Cardiac muscle cell (in vitro differentiated cells and primary cell): ENCODE measurements at regions not wholly inside any gene's neighbourhood (a gene's known extent, or its start where the extent isn't known, plus 50 kb on each side); places are given as distances from the start of the nearest gene placed in this dataset.

Experiments
- DNase-seq, 2 donors: peaks; one replicate each; pipeline versions ENCODE4 v3.0.0 to v3.0.0-alpha.2; 2010 to 2017; ENCODE audit warnings: low read depth in 1 of 2, low spot score in 1 of 2
- H3K27ac ChIP-seq: fragments of 200-600 bp; sonication (generic); 2 replicates; pipeline ENCODE4 v1.5.1; 2016
- H3K27me3 ChIP-seq: fragments of 200-600 bp; sonication (generic); 2 replicates; pipeline ENCODE4 v1.6.0; 2016; ENCODE audit warnings: control low read depth
- H3K36me3 ChIP-seq: fragments of 200-600 bp; sonication (generic); 2 replicates; pipeline ENCODE4 v1.5.1; 2016; ENCODE audit warnings: control low read depth
- H3K4me1 ChIP-seq: fragments of 200-600 bp; sonication (generic); 2 replicates; pipeline ENCODE4 v1.8.1; 2017; ENCODE audit warnings: low read depth, mild to moderate bottlenecking, mixed run types
- H3K4me3 ChIP-seq: fragments of 200-600 bp; sonication (generic); 2 replicates; pipeline ENCODE4 v1.5.1; 2016; ENCODE audit warnings: mild to moderate bottlenecking
- H3K9me3 ChIP-seq: fragments of 200-600 bp; sonication (generic); 2 replicates; pipeline ENCODE4 v1.5.1; 2017; ENCODE audit warnings: low read depth, mild to moderate bottlenecking, control low read depth
- TF ChIP-seq, protein P1 (sequence below): IDR thresholded peaks from 2 replicates; pipeline ENCODE4 v1.5.1; 2012; ENCODE audit warnings: low read depth, mild to moderate bottlenecking, low read length

DNA sequence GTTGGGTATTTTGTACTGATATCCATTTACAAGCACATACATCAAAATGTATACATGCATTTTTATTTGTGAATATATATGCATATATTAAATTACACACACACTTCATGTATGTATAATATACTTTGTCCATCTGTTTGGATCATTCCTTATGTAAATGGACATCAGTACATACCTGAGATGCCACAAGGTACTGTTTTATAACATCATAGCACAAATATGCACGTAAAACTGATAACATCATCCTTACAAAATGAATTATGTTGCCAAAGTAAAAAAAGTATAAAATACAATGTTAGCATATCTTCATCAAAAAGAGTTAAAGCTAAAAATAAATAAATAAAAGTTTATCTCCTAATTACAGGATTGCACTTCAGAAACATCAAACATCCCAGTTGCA lies 634.8 kb upstream of the UBE2E2 start:
- TF ChIP-seq, protein P1, sequence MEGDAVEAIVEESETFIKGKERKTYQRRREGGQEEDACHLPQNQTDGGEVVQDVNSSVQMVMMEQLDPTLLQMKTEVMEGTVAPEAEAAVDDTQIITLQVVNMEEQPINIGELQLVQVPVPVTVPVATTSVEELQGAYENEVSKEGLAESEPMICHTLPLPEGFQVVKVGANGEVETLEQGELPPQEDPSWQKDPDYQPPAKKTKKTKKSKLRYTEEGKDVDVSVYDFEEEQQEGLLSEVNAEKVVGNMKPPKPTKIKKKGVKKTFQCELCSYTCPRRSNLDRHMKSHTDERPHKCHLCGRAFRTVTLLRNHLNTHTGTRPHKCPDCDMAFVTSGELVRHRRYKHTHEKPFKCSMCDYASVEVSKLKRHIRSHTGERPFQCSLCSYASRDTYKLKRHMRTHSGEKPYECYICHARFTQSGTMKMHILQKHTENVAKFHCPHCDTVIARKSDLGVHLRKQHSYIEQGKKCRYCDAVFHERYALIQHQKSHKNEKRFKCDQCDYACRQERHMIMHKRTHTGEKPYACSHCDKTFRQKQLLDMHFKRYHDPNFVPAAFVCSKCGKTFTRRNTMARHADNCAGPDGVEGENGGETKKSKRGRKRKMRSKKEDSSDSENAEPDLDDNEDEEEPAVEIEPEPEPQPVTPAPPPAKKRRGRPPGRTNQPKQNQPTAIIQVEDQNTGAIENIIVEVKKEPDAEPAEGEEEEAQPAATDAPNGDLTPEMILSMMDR = no peak
- no peak for DNase-seq
- Histone ChIP-seq H3K4me1 (no peaks in the 10 kb centered on the region), H3K27ac (no peak overlapping the region), H3K4me3 (no peak overlapping the region), H3K9me3 (no peaks in the 10 kb centered on the region), H3K36me3 (no peaks in the 10 kb centered on the region), H3K27me3 (peaks cover 3% of the 10 kb centered on the region)

DNA sequence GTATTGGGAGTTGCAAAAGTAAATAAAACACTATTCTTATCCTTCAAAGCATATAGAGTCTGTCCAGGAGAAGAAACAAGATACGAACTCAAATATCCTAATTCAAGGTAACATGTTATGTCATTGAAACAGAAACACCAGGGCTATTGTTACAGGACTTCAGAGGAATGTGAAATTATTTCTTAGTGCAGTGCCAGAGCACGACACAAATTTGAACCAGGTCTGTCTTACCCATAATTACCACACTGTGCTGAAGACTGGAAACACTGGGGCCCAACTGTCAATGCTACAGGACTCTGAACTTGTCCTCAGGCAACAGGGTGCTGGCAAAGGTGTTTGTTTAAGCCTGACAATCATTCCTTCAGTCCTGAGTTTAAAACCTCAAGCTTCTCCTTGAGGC lies 633.6 kb upstream of the UBE2E2 start:
- TF ChIP-seq, protein P1 = no peak
- Histone ChIP-seq H3K9me3 (no peaks in the 10 kb centered on the region), H3K4me3 (no peak overlapping the region)

GRCh38 chr3:22581007-22581406 lies 622.1 kb upstream of the UBE2E2 start:
- no peaks in the 10 kb centered on the region for H3K27me3 ChIP-seq
- no peak overlapping the region for H3K27ac ChIP-seq
- TF ChIP-seq, protein P1 = no peak
- no peaks in the 10 kb centered on the region for H3K36me3 ChIP-seq
- no peaks in the 10 kb centered on the region for H3K4me1 ChIP-seq
- no peak for DNase-seq
- H3K4me3 ChIP-seq = no peak overlapping the region
- no peaks in the 10 kb centered on the region for H3K9me3 ChIP-seq

More for the DNA sequence above, 633.6 kb upstream of the UBE2E2 start:
- Histone ChIP-seq H3K27ac (no peak overlapping the region), H3K4me1 (no peaks in the 10 kb centered on the region), H3K27me3 (no peaks in the 10 kb centered on the region), H3K36me3 (no peaks in the 10 kb centered on the region)
- DNase-seq = no peak

DNA sequence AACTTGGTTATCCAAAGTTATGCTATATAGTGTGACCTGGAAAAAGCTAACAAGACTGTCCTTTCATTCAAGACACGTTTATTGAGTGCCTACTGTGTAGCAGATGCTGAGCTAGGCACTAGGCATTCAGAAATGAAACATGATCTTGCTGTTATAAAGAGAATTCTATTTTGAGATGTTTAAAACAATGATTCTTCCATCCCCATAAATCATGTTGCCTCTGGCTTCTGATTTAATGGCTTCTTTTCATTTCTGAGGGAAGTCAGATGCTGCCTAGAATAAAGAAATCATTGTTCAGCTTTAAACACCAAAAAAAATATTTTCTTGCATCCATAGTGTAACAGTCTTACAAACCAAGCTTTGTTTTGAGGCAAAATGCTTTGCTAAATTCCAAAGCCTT lies 620.9 kb upstream of the UBE2E2 start:
- H3K27ac ChIP-seq = no peak overlapping the region
- no peaks in the 10 kb centered on the region for H3K27me3 ChIP-seq
- H3K4me3 ChIP-seq = no peak overlapping the region
- TF ChIP-seq, protein P1 = no peak
- no peaks in the 10 kb centered on the region for H3K4me1 ChIP-seq
- H3K9me3 ChIP-seq = no peaks in the 10 kb centered on the region
- DNase-seq = no peak
- H3K36me3 ChIP-seq = no peaks in the 10 kb centered on the region

DNA sequence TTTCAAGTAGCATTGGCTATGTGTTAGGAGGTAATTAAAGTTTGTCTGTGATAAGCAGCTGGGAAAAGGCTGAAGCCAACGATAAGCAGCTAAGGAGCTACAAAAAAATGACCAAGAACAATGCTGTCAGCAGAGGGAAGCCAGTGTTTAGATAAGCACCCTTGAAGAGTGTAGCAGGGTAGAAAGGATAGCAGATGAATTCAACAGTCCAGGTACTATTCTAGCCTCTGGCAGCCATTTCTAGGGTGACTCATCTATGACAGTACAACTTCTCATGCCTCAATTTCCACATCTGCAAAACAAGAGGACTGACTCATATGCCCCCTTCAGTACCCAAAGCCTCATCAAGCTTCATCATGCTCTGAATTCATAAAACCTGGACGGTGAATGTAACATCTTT lies 617.6 kb upstream of the UBE2E2 start:
- Histone ChIP-seq H3K27me3 (no peaks in the 10 kb centered on the region), H3K27ac (no peak overlapping the region), H3K4me1 (no peaks in the 10 kb centered on the region), H3K4me3 (no peak overlapping the region), H3K9me3 (no peaks in the 10 kb centered on the region), H3K36me3 (no peaks in the 10 kb centered on the region)
- TF ChIP-seq, protein P1 = no peak
- peak in 1 of 2 donors; percentile 2 for DNase-seq

- Histone ChIP-seq H3K36me3 (no peaks in the 10 kb centered on the region), H3K4me3 (no peak overlapping the region), H3K9me3 (no peaks in the 10 kb centered on the region), H3K27me3 (no peaks in the 10 kb centered on the region), H3K4me1 (no peaks in the 10 kb centered on the region), H3K27ac (no peak overlapping the region)
- TF ChIP-seq, protein P1 = no peak
- DNase-seq = no peak
These were observed 617.2 kb upstream of the UBE2E2 start for GRCh38 chr3:22585911-22586310.
